ENCODE measurements at regions not wholly inside any gene's neighbourhood (a gene's known extent, or its start where the extent isn't known, plus 50 kb on each side); places are given as distances from the start of the nearest gene placed in this dataset.

DNA sequence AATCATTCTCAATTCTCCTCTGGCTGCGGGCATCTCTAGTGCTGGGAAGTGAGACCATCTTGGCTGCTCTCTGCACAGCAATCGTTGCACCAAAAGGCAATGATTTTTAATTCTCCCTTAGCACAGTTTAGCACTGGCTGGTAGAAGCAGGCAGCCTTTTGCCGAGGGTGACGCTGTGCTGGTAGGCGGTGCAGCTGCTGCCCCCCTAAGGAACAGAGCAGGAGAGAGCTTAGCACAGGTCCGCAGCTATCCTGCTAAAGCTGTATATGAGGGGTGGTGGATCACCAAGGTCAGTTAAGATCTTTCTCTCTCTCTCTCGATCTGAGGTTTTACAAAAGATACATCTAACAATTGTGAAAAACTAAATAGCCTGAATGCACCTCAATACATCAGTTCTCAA lies 390.1 kb downstream of the GATA3 start:
- Histone ChIP-seq H3K36me3 (no peaks in the 10 kb centered on the region), H3K9me3 (no peaks in the 10 kb centered on the region), H3K4me1 (no peaks in the 10 kb centered on the region), H3K27ac (no peak overlapping the region), H3K27me3 (peaks cover 0 to 42% (median 0%) of the 10 kb centered on the region in 4 donors), H3K4me3 (no peak overlapping the region)
- intact Hi-C loops (cut with DNase I) = no loop called here
- DNase-seq = no peak
- WGBS, 2 donors = 37 to 69% methylated on average over 3 to 6 of the region's 7 CpGs
- no peak for TF ChIP-seq POLR2A (IDR thresholded peaks at IDR 0.05)

DNA sequence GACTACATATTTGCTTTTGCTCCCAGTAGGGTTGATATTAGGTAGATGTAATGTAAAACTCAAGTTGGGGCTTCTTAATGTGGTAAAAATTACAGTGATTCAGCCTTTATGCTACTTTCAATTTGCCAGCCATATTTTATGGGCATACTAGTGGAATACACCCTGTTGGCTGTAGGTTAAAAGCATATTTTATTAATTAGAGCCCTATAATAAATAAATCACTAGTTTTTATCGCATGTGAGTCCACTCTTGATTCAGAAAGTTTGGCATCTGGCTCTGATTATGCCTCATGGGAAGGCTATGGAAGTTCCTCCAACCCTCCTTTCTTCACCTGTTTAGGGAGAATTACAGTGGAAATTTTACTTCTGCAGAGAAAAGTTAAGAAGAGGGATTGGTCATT lies 390.9 kb downstream of the GATA3 start:
- Histone ChIP-seq H3K36me3 (no peaks in the 10 kb centered on the region), H3K4me1 (no peaks in the 10 kb centered on the region), H3K27me3 (peaks cover 0 to 42% (median 0%) of the 10 kb centered on the region in 4 donors), H3K9me3 (no peaks in the 10 kb centered on the region), H3K27ac (no peak overlapping the region), H3K4me3 (no peak overlapping the region)
- TF ChIP-seq POLR2A (IDR thresholded peaks at IDR 0.05) = no peak
- 78 to 94% methylated on average over 1 of the region's 1 CpG for WGBS, 2 donors
- intact Hi-C loops (cut with DNase I) = no loop called here
- no peak for DNase-seq

DNA sequence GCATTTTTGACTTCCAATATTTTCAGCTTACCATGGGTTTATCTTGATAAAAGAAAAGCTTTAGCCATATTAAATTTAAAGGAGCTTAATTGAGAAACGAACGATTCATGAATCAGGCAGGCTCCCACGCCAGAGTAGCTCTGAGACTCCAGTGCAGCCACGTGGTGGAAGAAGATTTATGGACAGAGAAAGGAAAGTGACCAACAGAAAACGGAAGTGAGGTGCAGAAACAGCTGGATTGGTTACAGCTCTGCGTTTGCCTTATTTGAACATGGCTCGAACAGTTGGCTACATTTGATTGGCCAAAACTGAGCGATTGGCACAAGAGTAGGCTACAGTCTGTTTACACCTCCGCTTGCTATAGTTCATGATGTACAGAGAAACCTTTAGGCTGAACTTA lies 395.4 kb downstream of the GATA3 start:
- Histone ChIP-seq H3K36me3 (no peaks in the 10 kb centered on the region), H3K4me1 (peaks cover 0 to 17% (median 11%) of the 10 kb centered on the region in 3 donors), H3K9me3 (no peaks in the 10 kb centered on the region), H3K4me3 (no peak overlapping the region), H3K27ac (no peak overlapping the region), H3K27me3 (peaks cover 0 to 22% (median 0%) of the 10 kb centered on the region in 4 donors)
- intact Hi-C loops (cut with DNase I) = no loop called here
- DNase-seq = no peak
- 73 to 83% methylated on average over 9 of the region's 9 CpGs for WGBS, 2 donors
- TF ChIP-seq, protein P1, sequence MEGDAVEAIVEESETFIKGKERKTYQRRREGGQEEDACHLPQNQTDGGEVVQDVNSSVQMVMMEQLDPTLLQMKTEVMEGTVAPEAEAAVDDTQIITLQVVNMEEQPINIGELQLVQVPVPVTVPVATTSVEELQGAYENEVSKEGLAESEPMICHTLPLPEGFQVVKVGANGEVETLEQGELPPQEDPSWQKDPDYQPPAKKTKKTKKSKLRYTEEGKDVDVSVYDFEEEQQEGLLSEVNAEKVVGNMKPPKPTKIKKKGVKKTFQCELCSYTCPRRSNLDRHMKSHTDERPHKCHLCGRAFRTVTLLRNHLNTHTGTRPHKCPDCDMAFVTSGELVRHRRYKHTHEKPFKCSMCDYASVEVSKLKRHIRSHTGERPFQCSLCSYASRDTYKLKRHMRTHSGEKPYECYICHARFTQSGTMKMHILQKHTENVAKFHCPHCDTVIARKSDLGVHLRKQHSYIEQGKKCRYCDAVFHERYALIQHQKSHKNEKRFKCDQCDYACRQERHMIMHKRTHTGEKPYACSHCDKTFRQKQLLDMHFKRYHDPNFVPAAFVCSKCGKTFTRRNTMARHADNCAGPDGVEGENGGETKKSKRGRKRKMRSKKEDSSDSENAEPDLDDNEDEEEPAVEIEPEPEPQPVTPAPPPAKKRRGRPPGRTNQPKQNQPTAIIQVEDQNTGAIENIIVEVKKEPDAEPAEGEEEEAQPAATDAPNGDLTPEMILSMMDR (IDR thresholded peaks at IDR 0.05) = no peak
- no peak for TF ChIP-seq POLR2A (IDR thresholded peaks at IDR 0.05)

DNA sequence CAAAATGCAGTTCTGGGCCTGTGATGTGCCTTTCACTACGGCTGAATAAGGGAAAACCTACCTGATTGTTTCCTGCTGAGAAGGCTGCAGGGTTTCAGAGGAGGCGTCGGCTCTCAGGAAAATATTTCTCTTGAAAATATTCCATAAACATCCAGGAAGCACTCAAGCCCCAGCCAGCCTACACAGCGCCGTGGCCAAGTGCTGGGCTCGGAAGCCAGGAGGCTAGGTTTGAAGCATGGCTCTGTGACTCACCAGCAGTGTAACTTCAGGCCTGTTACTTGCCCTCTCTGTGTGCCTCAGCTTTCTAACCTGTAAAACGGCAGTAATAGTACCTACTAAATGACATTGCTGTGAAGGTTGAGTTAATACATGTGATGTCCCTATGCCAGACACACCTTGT lies 399.1 kb downstream of the GATA3 start:
- Histone ChIP-seq H3K27ac (peak overlapping the region in 3 of 4 donors; percentile 42 to 63 (median 62)), H3K27me3 (no peaks in the 10 kb centered on the region), H3K9me3 (peaks cover 0 to 15% (median 10%) of the 10 kb centered on the region in 3 donors), H3K4me1 (peaks cover 0 to 27% (median 11%) of the 10 kb centered on the region in 3 donors), H3K36me3 (no peaks in the 10 kb centered on the region), H3K4me3 (no peak overlapping the region)
- intact Hi-C loops (cut with DNase I) = no loop called here
- TF ChIP-seq, protein P1 (IDR thresholded peaks at IDR 0.05) = peak in 1 of 6 experiments; percentile 3
- TF ChIP-seq POLR2A (IDR thresholded peaks at IDR 0.05) = no peak
- DNase-seq = no peak
- WGBS, 2 donors = 21 to 24% methylated on average over 2 to 7 of the region's 7 CpGs

DNA sequence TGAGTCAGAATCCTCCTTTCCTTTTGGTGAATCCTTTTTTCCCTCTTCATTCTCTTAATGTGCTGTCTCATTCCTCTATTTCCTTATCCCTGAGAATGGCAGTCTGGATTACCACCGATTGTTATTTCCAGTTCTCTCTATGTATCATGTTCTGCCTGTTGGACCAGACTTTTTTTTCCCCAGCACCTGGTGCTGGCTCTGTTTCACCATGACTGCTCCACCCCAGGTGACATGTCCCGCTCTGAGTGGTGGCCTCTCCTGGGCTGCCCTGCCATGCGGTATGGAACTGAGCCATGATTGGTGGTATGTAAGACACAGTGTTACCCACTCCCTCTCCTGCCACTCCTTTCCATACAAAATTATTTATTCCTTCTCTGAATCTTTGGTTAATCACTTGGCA lies 399.9 kb downstream of the GATA3 start:
- Histone ChIP-seq H3K36me3 (no peaks in the 10 kb centered on the region), H3K9me3 (peaks cover 0 to 16% (median 10%) of the 10 kb centered on the region in 3 donors), H3K4me1 (peaks cover 0 to 27% (median 11%) of the 10 kb centered on the region in 3 donors), H3K27ac (peak overlapping the region in 3 of 4 donors; percentile 42 to 63 (median 62)), H3K4me3 (no peak overlapping the region), H3K27me3 (no peaks in the 10 kb centered on the region)
- intact Hi-C loops (cut with DNase I) = no loop called here
- TF ChIP-seq POLR2A (IDR thresholded peaks at IDR 0.05) = no peak
- TF ChIP-seq, protein P1 (IDR thresholded peaks at IDR 0.05) = no peak
- WGBS, 2 donors = 50 to 61% methylated on average over 3 of the region's 3 CpGs
- no peak for DNase-seq

DNA sequence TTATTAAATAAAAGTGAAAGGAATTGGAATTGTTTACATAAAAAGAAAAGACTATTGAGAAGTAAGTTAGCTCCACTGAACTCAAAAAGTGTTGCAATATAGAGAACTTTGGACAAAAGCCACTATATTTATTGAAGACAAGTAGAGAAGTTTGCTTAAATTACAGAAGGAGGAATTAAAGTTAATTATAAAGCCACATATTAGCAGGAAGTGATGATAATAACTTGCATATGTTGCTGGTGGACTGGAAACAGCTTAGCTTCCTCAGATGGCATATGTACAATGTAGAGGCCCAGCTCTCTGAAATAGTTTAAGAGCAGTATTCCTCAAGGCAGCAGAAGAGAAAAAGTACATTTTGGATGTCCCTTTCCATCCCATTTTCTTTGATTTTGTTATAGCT lies 400.7 kb downstream of the GATA3 start:
- Histone ChIP-seq H3K27ac (no peak overlapping the region), H3K36me3 (no peaks in the 10 kb centered on the region), H3K9me3 (peaks cover 0 to 16% (median 10%) of the 10 kb centered on the region in 3 donors), H3K4me1 (peaks cover 0 to 27% (median 11%) of the 10 kb centered on the region in 3 donors), H3K27me3 (no peaks in the 10 kb centered on the region), H3K4me3 (no peak overlapping the region)
- intact Hi-C loops (cut with DNase I) = no loop called here
- no peak for DNase-seq
- TF ChIP-seq, protein P1 (IDR thresholded peaks at IDR 0.05) = no peak
- TF ChIP-seq POLR2A (IDR thresholded peaks at IDR 0.05) = no peak

Measured in esophagus squamous epithelium (tissue), 5 donors.